GM19240 (cell line): ENCODE measurements at regions not wholly inside any gene's neighbourhood (a gene's known extent, or its start where the extent isn't known, plus 50 kb on each side); places are given as distances from the start of the nearest gene placed in this dataset.

Source experiments
- DNase-seq: peaks from one replicate; pipeline ENCODE4 v3.0.0; 2011; ENCODE audit warnings: low spot score; ENCODE audit not compliant: insufficient read length

GRCh38 chr18:10009321-10010144, 95.7 kb downstream of the VAPA start:
- no peak for DNase-seq

- no peak for DNase-seq
Observed at GRCh38 chr18:10010611-10011015, 96.8 kb downstream of the VAPA start.

- no peak for DNase-seq
Observed at GRCh38 chr18:10011061-10011460, 97.2 kb downstream of the VAPA start.

GRCh38 chr18:10011751-10012150, 97.9 kb downstream of the VAPA start:
- DNase-seq: no peak

GRCh38 chr18:10012526-10012925, 98.7 kb downstream of the VAPA start:
- no peak for DNase-seq

- no peak for DNase-seq
Observed at GRCh38 chr18:10013621-10014543, 100.1 kb downstream of the VAPA start.

GRCh38 chr18:10015288-10015701, 101.5 kb downstream of the VAPA start:
- no peak for DNase-seq

GRCh38 chr18:10015941-10016819, 102.4 kb downstream of the VAPA start:
- no peak for DNase-seq

GRCh38 chr18:10017043-10017442, 103.2 kb downstream of the VAPA start:
- no peak for DNase-seq

- DNase-seq: no peak
Observed at GRCh38 chr18:10018289-10018688, 104.5 kb downstream of the VAPA start.

GRCh38 chr18:10020171-10020570, 106.4 kb downstream of the VAPA start:
- no peak for DNase-seq

GRCh38 chr18:10022365-10022764, 108.5 kb downstream of the VAPA start:
- DNase-seq: no peak

- DNase-seq: no peak
Observed at GRCh38 chr18:10023853-10024570, 110.2 kb downstream of the VAPA start.

GRCh38 chr18:10025711-10026670, 112.2 kb downstream of the VAPA start:
- DNase-seq: no peak

- DNase-seq: no peak
Observed at GRCh38 chr18:10027031-10027430, 113.2 kb downstream of the VAPA start.

GRCh38 chr18:10027461-10027860, 113.6 kb downstream of the VAPA start:
- DNase-seq: no peak

- no peak for DNase-seq
Observed at GRCh38 chr18:10029711-10030110, 115.9 kb downstream of the VAPA start.

- no peak for DNase-seq
Observed at GRCh38 chr18:10030816-10031541, 117.2 kb downstream of the VAPA start.
